Umbilical cord (tissue), 1 donor: ENCODE measurements at regions not wholly inside any gene's neighbourhood (a gene's known extent, or its start where the extent isn't known, plus 50 kb on each side); places are given as distances from the start of the nearest gene placed in this dataset.

Experiments
- DNase-seq: peaks from one replicate; pipeline ENCODE4 v3.0.0-alpha.2; 2015; ENCODE audit warnings: low spot score

GRCh38 chr10:70966646-70967553 is 78.5 kb upstream of the PCBD1 start:
- DNase-seq = no peak

- DNase-seq = no peak
Measured at GRCh38 chr10:70967591-70968587, 79.5 kb upstream of the PCBD1 start.

- no peak for DNase-seq
Measured at GRCh38 chr10:70969188-70969587, 80.8 kb upstream of the PCBD1 start.

DNA sequence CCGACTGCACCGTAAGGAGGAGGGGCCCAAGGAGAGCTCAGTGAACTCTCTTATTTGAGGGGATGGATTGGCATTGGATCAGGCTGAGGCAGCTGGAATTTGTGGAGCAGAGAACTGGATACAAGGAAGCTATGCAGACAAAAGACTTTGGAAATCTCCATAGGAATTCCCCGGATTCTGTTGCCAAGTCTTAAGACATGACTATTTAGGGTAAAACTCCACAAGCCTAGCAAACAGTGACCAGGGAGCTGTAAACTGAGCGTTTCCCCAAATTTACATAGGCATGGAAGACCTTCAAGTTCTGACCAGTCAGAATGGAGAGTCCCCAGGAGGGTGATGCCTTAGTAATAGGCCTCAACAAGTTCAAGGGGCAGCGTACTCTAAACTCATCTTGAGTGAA is 82.5 kb upstream of the PCBD1 start:
- peak; percentile 12 for DNase-seq

- DNase-seq = no peak
Measured at GRCh38 chr10:70973275-70973674, 84.9 kb upstream of the PCBD1 start.

- no peak for DNase-seq
Measured at GRCh38 chr10:70974351-70974901, 86.1 kb upstream of the PCBD1 start.

- DNase-seq = no peak
Measured at GRCh38 chr10:70974920-70975319, 86.6 kb upstream of the PCBD1 start.

GRCh38 chr10:70976063-70976695 is 87.8 kb upstream of the PCBD1 start:
- no peak for DNase-seq

- DNase-seq = no peak
Measured at GRCh38 chr10:70977625-70978024, 89.3 kb upstream of the PCBD1 start.

DNA sequence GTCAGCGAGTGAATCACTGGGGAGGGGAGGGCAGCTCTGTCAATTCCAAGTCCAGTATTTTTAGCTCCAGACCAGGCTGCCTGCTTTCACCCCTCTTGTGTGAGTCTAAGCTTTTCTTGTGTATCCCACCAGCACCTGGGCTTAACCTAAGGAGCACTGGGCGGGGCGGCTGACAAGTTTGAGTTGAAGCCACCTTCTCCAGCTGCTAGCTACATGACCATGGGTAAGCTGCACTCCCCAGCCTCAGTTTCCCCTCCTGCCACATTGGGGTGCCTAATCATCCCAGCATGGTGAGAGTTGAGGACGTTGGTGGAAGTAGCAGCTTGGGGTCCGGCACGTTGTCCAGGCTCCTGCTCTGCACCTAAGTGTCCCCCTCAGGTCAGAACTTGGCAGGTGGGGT is 89.8 kb upstream of the PCBD1 start:
- DNase-seq = no peak

DNA sequence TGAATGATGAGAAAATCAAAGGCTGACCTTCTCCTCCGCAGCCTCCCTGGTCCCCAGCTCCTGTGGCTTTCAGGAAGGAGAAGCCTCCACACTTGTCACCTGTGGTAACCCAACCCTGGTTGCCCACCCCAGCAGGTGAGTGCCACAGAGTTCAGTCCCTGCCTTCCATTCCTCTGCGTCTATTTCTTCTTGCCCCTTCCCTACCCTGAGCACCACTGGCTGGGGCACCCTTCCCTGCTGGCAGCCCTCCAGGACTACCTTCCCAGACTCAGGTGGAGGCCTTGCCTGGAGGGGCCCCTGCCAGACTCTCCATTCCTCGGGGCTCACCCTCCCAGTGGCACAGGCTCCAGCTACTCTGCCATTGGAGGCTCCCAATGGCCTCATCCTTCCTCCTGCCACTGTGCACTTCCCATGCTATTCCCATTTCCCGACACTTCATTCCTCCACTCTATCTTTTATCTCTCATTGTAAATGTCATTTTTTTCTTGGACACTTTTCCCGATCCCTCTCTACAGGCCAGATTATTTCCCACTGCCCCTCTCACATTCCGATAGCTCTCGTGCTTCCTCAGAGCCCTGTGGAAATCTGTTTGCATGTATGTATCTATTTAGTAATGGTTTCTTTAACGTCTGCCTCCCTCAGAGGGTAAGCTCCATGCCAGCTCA is 90.6 kb upstream of the PCBD1 start:
- DNase-seq = no peak

DNA sequence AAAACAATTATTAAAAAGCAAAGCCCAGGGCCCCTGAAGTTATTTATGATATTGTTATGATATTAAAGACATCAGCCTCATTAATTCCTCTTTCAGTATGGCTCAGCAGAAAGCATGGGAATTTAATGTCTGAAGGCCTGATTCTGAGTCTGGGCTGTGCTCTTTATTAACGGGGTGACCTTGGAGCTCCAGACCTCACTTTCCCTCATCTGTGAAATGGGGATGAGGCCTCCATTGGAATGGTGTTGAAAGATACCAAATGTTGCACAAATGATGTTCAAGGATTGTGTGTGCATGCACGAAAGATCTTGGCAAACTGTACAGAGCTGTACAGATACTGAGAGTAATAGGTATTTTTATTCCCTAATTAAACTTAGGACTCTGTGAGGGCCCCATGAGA is 92.3 kb upstream of the PCBD1 start:
- no peak for DNase-seq

DNA sequence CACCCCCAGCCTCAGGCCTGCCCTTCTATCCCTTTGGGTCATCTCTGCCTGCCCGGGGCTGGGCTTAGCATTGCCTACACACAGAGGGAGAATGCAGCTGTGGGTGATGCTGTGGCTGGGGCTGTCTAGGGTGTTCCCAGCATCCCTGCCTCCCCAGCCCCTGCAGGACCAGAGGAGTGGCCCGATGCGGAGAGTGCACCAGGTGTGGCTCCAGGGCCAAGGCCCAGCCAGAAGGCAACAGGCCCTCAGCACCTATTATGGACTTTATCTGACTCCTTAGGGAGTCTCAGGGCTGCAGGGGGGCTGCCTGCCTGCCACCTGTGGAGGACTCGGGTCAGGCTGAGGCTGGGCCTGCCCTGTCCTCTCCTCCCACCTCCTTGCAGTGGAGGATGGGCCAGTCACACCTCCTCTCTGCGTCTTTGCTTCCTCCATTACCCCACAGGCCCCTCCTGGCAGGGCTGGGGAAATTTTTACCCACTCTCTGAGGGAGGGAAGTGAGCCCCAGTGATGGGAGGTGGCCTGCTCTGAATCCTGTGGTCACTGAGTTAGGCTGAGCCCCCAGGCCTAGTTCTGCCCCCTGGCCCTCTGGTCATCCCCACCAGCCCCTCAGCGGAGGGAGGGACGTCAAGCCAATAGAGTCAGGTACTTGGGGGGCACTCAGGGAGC is 92.9 kb upstream of the PCBD1 start:
- DNase-seq = no peak

DNA sequence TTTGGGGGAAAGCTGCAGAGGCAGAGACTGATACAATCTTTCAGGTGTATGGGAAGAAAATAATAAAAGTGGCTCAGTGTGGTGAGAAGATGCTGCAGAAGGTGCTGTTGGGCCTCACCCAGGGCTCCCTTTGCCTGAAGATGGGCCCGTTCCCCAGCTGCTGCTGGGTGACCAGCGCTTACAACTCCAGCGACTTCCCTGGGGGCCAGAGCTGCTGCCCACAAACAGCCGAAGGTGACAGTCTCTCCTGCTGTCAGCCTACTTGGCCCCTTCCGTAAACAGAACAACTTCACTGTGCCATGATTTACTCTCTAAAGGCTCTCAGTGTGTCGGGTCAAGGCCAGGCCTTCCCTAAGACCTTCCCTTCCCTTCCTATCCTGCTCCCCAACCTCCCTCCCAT is 93.6 kb upstream of the PCBD1 start:
- no peak for DNase-seq

DNA sequence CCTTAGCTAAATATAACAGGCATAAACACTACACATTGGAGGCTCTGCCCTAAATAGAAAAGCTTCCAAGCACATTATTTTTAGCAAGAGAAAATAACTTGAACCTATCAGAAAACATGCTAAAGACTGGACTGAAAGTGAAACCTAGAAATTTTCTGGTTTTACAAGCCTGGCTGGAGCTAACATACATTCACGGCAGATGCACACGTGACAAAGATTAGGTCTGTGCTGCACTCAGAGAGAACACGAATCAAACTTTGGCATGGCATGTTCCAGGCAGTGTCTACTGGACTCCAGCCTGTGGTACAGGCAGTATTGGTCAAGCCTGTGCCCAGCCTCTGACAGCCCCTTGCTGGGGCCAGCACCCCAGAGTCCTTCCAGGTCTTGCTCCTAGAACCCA is 94.1 kb upstream of the PCBD1 start:
- no peak for DNase-seq

DNA sequence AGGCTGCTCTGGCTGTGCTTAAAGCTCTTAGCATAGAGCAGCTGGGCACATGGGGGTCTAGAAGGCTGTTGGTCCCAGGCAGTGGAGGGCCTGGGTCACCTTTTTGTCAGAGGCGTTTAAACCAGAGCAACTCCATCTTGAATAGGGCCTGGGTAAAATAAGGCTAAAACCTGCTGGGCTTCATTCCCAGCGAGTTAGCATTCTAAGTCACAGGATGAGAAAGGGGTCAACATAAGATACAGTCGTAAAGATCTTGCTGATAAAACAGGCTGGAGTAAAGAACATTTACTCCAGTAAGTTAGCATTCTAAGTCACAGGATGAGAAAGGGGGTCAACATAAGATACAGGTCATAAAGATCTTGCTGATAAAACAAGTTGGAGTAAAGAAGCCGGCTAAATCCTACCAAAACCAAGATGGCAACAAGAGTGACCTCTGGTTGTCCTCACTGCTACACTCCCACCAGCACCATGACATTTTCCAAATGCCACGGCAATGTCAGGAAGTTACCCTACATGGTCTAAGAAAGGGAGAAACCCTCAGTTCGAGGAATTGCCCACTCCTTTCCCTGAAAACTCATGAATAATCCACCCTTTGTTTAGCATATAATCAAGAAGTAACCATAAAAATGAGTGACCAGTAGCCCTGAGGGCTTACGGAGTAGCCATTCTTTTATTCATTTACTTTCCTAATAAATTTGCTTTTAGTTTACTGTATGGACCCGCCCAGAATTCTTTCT is 96.8 kb upstream of the PCBD1 start:
- peak; percentile 14 for DNase-seq

GRCh38 chr10:70985824-70986622 is 97.7 kb upstream of the PCBD1 start:
- no peak for DNase-seq

DNA sequence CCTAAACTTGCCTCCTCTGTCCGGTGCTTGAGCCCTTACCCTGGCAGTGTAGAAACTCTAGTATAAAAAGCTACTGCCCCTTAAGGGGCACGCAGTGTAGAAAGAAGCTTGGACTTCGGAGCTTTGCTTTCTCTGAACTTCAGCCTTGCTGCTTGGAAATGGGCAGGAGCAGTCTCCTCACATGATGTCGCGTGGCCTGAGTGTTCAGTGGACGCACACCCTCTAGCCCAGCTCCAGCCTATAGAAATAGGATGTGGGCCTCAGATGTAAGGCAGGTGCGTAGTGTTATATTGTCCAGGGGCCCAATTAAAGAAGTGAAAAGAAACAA is 98.2 kb upstream of the PCBD1 start:
- DNase-seq = no peak
